B cell (primary cell): ENCODE measurements at regions not wholly inside any gene's neighbourhood (a gene's known extent, or its start where the extent isn't known, plus 50 kb on each side); places are given as distances from the start of the nearest gene placed in this dataset.

Source experiments
- ATAC-seq: fragments of 200-7000 bp; cut with Tn5 transposase; one replicate; pipeline ENCODE4 v1.10.0; 2021; ENCODE audit warnings: low read depth, mild to moderate bottlenecking, moderate number of reproducible peaks, moderate library complexity
- CTCF ChIA-PET: fragments of 350-600 bp; sonication (Branson Sonifier 250); formaldehyde crosslinking; loops from one replicate; lab custom pipeline; 2021; ENCODE audit warnings: antibody characterized with exemption, inconsistent platforms; lab: Charles Lee
- POLR2A ChIA-PET: fragments of 350-600 bp; sonication (Branson Sonifier 250); formaldehyde crosslinking; loops from one replicate; lab custom pipeline; 2021; ENCODE audit warnings: antibody characterized with exemption; lab: Charles Lee
- DNase-seq: peaks from one replicate; pipeline ENCODE4 v3.0.0; 2013
- H2AFZ ChIP-seq: 2 replicates; pipeline ENCODE4 v1.6.1; 2012; ENCODE audit warnings: mild to moderate bottlenecking, low read depth, low read length; ENCODE audit not compliant: insufficient read depth, poor library complexity, severe bottlenecking
- H3K27ac ChIP-seq, 2 donors: 1 replicate in 1 of 2; 2 replicates in 1 of 2; pipeline ENCODE4 v1.5.1; 2012 to 2013; ENCODE audit warnings: low read length in 2 of 2, mild to moderate bottlenecking in 2 of 2, moderate library complexity in 1 of 2
- H3K27me3 ChIP-seq, 4 experiments: fragments of 200-600 bp in 1 of 4; sonication (generic) in 1 of 4; replicated peaks in 1 of 4; 1 replicate in 2 of 4; 2 replicates in 2 of 4; pipeline versions ENCODE4 v1.6.1 to v1.7.0; 2013 to 2016; ENCODE audit warnings: low read length in 3 of 4, mild to moderate bottlenecking in 2 of 4, mixed read lengths in 1 of 4, moderate library complexity in 1 of 4; ENCODE audit not compliant: insufficient read depth in 4 of 4, control insufficient read depth in 3 of 4; ENCODE audit errors: control extremely low read depth in 1 of 4
- H3K36me3 ChIP-seq, 2 experiments: replicated peaks in 1 of 2; 1 replicate in 1 of 2; 2 replicates in 1 of 2; pipeline versions ENCODE4 v1.6.1 to v1.7.1; 2013; ENCODE audit warnings: low read length in 1 of 2; ENCODE audit not compliant: insufficient read depth in 2 of 2, control insufficient read depth in 1 of 2; ENCODE audit errors: control extremely low read depth in 1 of 2, extremely low read depth in 1 of 2
- H3K4me1 ChIP-seq, 2 donors: fragments of 200-600 bp in 1 of 2; sonication (generic) in 1 of 2; 1 replicate in 1 of 2; 2 replicates in 1 of 2; pipeline versions ENCODE4 v1.5.1 to v1.6.1; 2013 to 2017; ENCODE audit warnings: low read length in 2 of 2; ENCODE audit not compliant: control insufficient read depth in 2 of 2, insufficient read depth in 2 of 2
- H3K4me2 ChIP-seq: replicated peaks from 2 replicates; pipeline ENCODE3; 2012; ENCODE audit warnings: mild to moderate bottlenecking, low read depth, low read length; ENCODE audit not compliant: poor library complexity, severe bottlenecking
- H3K4me3 ChIP-seq, 5 experiments: fragments of 200-600 bp in 1 of 5; sonication (generic) in 1 of 5; 1 replicate in 3 of 5; 2 replicates in 2 of 5; pipeline versions ENCODE4 v1.5.1 to v1.7.0; 2011 to 2016; ENCODE audit warnings: low read length in 4 of 5, mild to moderate bottlenecking in 4 of 5, low read depth in 2 of 5, control low read depth in 1 of 5, moderate library complexity in 1 of 5; ENCODE audit not compliant: insufficient read depth in 1 of 5; ENCODE audit errors: control extremely low read depth in 1 of 5, extremely low read depth in 1 of 5
- H3K79me2 ChIP-seq: fragments of 200-600 bp; sonication (generic); one replicate; pipeline ENCODE4 v1.6.0; 2016; ENCODE audit warnings: low read length; ENCODE audit not compliant: control insufficient read depth, insufficient read depth
- H3K9ac ChIP-seq: fragments of 200-600 bp; sonication (generic); 2 replicates; pipeline ENCODE4 v1.6.1; 2017; ENCODE audit warnings: mild to moderate bottlenecking, low read length, moderate library complexity
- H3K9me3 ChIP-seq, 3 donors: one replicate each; pipeline versions ENCODE4 v1.6.1 to v1.7.1; 2013; ENCODE audit warnings: low read length in 2 of 3; ENCODE audit not compliant: control insufficient read depth in 2 of 3, insufficient read depth in 1 of 3; ENCODE audit errors: control extremely low read depth in 1 of 3
- H4K20me1 ChIP-seq: 2 replicates; pipeline ENCODE4 v1.6.0; 2012; ENCODE audit warnings: mild to moderate bottlenecking, low read length; ENCODE audit not compliant: insufficient read depth, control insufficient read depth, poor library complexity, severe bottlenecking
- H3K27ac Mint-ChIP-seq: one replicate; pipeline ENCODE4 v1.8.0; 2021; ENCODE audit warnings: mixed read lengths
- H3K27me3 Mint-ChIP-seq: one replicate; pipeline ENCODE4 v1.8.0; 2021; ENCODE audit warnings: mixed read lengths
- H3K4me1 Mint-ChIP-seq: one replicate; pipeline ENCODE4 v1.8.0; 2021; ENCODE audit warnings: mixed read lengths
- H3K4me3 Mint-ChIP-seq: one replicate; pipeline ENCODE4 v1.8.0; 2021; ENCODE audit warnings: mixed read lengths
- H3K9me3 Mint-ChIP-seq: one replicate; pipeline ENCODE4 v1.8.0; 2022; ENCODE audit warnings: mixed read lengths; ENCODE audit not compliant: insufficient read depth
- EZH2 ChIP-seq: IDR thresholded peaks from 2 replicates; pipeline ENCODE4 v1.6.1; 2012; ENCODE audit warnings: borderline replicate concordance, low read depth, mild to moderate bottlenecking, moderate library complexity, low read length; ENCODE audit not compliant: insufficient read depth, poor library complexity, severe bottlenecking
- WGBS: methylation state at CpG from one replicate; pipeline ENCODE4 v1.1.5; 2013; ENCODE audit warnings: missing lambda C conversion rate; ENCODE audit not compliant: insufficient coverage; 5-methylcytosine and 5-hydroxymethylcytosine counted together
- intact Hi-C: fragments of 100-400 bp; cut with micrococcal nuclease; formaldehyde crosslinking; loops from one replicate; pipeline ENCODE4 v1.10.0; 2022
- TF ChIP-seq, protein P1 (sequence below): fragments of 200-600 bp; IDR thresholded peaks from one replicate; pipeline ENCODE4 v1.8.0; 2022; ENCODE audit warnings: antibody characterized with exemption, mild to moderate bottlenecking

DNA sequence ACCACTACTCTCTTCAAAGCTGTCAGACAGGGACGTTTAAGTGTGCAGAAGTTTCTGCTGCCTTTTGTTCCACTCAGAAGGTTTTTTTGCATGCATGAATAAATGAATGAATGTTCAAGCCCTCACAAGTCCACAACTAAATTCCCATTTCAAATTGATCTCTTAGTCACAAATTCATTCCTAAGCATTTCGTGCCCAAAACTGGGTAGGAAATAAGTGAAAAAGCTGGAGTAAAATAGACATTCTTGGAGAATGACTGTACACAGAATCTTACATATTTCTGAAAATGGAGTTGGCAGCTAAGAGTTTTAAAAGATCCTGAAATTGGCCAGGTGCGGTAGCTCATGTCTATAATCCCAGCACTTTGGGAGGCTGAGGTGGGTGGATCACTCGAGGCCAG lies 117.6 kb downstream of the PERP start:
- no peaks in the 10 kb centered on the region for H4K20me1 ChIP-seq
- ChIA-PET POLR2A (no interaction called here), CTCF (interaction anchor here (1.2 to 2.0 kb wide), 2 partner anchors 11 to 330 kb away, joined by 3 to 4 read pairs; no protein-coding TSS in a partner anchor)
- no peaks in the 10 kb centered on the region for H3K36me3 ChIP-seq
- no peak overlapping the region for H3K4me2 ChIP-seq
- no peak overlapping the region for H3K4me3 ChIP-seq
- no peak overlapping the region for H3K9ac ChIP-seq
- no peak for DNase-seq
- no peaks in the 10 kb centered on the region for H3K9me3 Mint-ChIP-seq
- no peak for ATAC-seq
- H3K27me3 ChIP-seq: peaks cover 0 to 3% (median 0%) of the 10 kb centered on the region in 4 experiments
- TF ChIP-seq EZH2: no peak
- TF ChIP-seq, protein P1, sequence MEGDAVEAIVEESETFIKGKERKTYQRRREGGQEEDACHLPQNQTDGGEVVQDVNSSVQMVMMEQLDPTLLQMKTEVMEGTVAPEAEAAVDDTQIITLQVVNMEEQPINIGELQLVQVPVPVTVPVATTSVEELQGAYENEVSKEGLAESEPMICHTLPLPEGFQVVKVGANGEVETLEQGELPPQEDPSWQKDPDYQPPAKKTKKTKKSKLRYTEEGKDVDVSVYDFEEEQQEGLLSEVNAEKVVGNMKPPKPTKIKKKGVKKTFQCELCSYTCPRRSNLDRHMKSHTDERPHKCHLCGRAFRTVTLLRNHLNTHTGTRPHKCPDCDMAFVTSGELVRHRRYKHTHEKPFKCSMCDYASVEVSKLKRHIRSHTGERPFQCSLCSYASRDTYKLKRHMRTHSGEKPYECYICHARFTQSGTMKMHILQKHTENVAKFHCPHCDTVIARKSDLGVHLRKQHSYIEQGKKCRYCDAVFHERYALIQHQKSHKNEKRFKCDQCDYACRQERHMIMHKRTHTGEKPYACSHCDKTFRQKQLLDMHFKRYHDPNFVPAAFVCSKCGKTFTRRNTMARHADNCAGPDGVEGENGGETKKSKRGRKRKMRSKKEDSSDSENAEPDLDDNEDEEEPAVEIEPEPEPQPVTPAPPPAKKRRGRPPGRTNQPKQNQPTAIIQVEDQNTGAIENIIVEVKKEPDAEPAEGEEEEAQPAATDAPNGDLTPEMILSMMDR: no peak
- WGBS: 86% methylated on average over 1 of the region's 4 CpGs
- no peaks in the 10 kb centered on the region for H3K9me3 ChIP-seq
- peaks cover 14% of the 10 kb centered on the region for H3K27me3 Mint-ChIP-seq
- no peak overlapping the region for H3K27ac Mint-ChIP-seq
- no peaks in the 10 kb centered on the region for H3K4me1 ChIP-seq
- intact Hi-C loops: no loop called here
- H2AFZ ChIP-seq: no peak overlapping the region
- H3K4me3 Mint-ChIP-seq: no peak overlapping the region
- peaks cover 15% of the 10 kb centered on the region for H3K4me1 Mint-ChIP-seq
- H3K79me2 ChIP-seq: no peaks in the 10 kb centered on the region
- no peak overlapping the region for H3K27ac ChIP-seq

DNA sequence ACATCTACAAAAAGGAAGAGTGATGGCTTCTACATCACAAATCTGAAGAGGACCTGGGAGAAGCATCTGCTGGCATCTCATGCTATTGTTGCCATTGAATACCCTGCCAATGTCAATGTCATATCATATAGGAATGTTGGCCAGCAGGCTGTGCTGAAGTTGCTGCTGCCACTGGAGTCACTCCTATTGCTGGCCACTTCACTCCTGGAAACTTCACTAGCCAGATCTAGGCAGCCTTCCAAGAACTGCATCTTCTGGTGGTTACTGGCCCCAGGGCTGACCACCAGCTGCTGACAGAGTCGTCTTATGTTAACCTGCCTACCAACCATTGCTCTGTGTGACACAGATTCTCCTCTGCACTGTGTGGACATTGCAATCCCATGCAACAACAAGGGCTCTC lies 111.8 kb downstream of the PERP start:
- DNase-seq (no peak), ATAC-seq (no peak)
- ChIA-PET POLR2A (no interaction called here), CTCF (interaction anchor here (0.8 to 1.1 kb wide), 2 partner anchors 9 to 11 kb away, joined by 3 read pairs; no protein-coding TSS in a partner anchor)
- Histone ChIP-seq H3K27me3 (peaks cover 0 to 3% (median 0%) of the 10 kb centered on the region in 4 experiments), H2AFZ (no peak overlapping the region), H3K79me2 (no peaks in the 10 kb centered on the region), H3K4me2 (no peak overlapping the region), H4K20me1 (no peaks in the 10 kb centered on the region), H3K4me1 (no peaks in the 10 kb centered on the region), H3K9me3 (peaks cover 0 to 5% (median 1%) of the 10 kb centered on the region in 3 donors), H3K4me3 (no peak overlapping the region), H3K36me3 (no peaks in the 10 kb centered on the region), H3K9ac (no peak overlapping the region), H3K27ac (no peak overlapping the region)
- Mint-ChIP-seq H3K27me3 (peaks cover 20% of the 10 kb centered on the region), H3K4me3 (no peak overlapping the region), H3K4me1 (no peaks in the 10 kb centered on the region), H3K27ac (no peak overlapping the region), H3K9me3 (no peaks in the 10 kb centered on the region)
- intact Hi-C loops: no loop called here
- TF ChIP-seq, protein P1: no peak
- TF ChIP-seq EZH2: no peak
- WGBS: 89% methylated on average over 1 of the region's 1 CpG
